WI38 (cell line): ENCODE measurements at regions not wholly inside any gene's neighbourhood (a gene's known extent, or its start where the extent isn't known, plus 50 kb on each side); places are given as distances from the start of the nearest gene placed in this dataset.
A peak's percentile ranks its signal among the peaks of the same experiment; 100 is the strongest.

Source experiments
- H3K4me3 ChIP-seq: 2 replicates; pipeline ENCODE4 v1.5.1; 2011; ENCODE audit warnings: low read depth, mild to moderate bottlenecking, control low read depth, low read length
- TF ChIP-seq, protein P1 (sequence below): IDR thresholded peaks from 2 replicates; pipeline ENCODE4 v1.5.1; 2012; ENCODE audit warnings: low read depth, mild to moderate bottlenecking, control low read depth, low read length

DNA sequence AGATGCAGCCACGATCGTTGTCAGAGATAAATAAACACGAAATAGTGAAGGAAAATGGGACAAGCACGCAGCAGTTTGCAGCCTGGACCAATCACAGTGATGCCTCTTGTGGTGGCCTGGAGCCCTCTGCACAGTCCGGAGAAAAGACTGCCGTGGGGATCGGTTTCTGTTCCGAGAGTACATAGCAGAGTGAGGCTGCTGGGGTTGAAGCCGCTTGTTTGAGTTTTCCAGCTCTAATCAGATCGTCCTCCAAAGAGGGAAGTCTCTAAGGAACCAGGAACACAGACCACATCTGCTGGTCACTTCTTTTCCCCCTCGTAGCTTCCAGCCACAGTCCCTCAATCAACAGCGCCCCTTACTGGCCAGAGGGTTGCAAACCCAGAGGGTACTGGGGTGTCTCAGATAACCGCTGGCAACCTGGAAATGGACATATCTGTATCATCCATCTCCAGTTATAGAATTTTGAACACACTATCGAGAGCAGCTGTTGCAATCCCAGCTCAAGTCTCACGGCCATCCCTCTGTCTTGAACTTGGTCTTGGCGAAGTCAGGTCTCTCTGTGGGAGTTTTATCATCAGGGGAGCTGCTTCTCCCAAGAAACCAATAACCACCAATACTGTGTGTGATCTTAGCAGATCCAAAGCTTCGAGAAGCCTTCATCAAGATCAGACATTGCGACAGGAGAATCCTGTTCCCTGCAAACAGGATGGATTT lies 57.4 kb downstream of the OLIG1 start:
- peak overlapping the region; percentile 29; the same call in 1 of the 2 replicates for H3K4me3 ChIP-seq
- TF ChIP-seq, protein P1, sequence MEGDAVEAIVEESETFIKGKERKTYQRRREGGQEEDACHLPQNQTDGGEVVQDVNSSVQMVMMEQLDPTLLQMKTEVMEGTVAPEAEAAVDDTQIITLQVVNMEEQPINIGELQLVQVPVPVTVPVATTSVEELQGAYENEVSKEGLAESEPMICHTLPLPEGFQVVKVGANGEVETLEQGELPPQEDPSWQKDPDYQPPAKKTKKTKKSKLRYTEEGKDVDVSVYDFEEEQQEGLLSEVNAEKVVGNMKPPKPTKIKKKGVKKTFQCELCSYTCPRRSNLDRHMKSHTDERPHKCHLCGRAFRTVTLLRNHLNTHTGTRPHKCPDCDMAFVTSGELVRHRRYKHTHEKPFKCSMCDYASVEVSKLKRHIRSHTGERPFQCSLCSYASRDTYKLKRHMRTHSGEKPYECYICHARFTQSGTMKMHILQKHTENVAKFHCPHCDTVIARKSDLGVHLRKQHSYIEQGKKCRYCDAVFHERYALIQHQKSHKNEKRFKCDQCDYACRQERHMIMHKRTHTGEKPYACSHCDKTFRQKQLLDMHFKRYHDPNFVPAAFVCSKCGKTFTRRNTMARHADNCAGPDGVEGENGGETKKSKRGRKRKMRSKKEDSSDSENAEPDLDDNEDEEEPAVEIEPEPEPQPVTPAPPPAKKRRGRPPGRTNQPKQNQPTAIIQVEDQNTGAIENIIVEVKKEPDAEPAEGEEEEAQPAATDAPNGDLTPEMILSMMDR: peak; percentile 75

DNA sequence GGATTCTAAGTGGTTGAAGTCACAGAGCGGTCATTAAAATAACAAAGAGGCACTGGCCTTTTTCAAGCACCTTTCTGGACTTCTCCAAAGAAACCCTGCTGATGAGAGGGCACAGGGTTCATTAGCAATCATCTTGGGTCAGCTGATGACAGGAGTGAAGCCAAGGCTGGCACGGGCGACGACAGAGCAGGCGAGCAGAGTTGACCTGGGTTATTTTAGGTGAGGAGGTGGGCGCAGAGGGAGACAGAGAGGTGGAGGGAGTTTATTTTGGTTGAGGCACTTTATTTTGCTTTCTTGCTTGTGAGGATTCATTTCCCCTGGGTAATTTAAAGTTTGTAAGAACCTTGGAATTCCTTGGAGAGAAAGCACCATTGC lies 57.9 kb downstream of the OLIG1 start:
- H3K4me3 ChIP-seq: no peak overlapping the region
- TF ChIP-seq, protein P1: no peak

DNA sequence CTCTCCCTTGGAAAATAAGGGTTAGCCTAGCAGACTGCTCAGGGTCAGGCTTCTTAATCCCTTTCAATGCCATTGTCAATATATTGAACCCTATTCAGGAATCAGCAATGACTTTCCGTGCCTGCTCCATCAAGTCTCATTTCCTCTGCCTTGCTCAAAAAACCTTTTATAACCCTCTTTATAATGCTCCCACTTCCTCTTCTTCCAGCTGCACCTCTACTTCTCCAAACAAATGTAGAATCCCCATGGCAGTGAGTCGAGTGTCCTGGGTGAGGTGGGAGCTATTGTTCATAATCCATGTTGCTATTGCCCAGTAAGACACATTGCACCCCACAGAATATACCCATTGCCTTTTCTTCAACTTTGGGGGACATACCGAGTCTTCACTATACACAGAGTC lies 58.6 kb downstream of the OLIG1 start:
- no peak overlapping the region for H3K4me3 ChIP-seq
- TF ChIP-seq, protein P1: no peak

DNA sequence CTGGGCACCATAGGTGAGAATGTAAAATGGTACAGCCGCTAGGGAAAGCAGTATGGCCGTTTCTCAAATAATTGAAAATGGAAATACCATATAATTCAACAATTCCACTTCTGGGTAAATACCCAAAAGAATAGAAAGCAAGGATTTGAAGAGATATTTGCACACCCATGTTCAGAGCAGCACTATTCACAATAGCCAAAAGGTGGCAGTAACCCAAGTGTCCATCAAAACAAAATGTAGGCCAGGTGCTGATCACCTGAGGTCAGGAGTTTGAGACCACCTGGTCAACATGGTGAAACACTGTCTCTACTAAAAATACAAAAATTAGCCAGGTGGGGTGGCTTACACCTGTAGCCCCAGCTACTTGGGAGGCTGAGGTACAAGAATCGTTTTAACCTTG lies 62.1 kb downstream of the OLIG1 start:
- TF ChIP-seq, protein P1: no peak
- no peak overlapping the region for H3K4me3 ChIP-seq

DNA sequence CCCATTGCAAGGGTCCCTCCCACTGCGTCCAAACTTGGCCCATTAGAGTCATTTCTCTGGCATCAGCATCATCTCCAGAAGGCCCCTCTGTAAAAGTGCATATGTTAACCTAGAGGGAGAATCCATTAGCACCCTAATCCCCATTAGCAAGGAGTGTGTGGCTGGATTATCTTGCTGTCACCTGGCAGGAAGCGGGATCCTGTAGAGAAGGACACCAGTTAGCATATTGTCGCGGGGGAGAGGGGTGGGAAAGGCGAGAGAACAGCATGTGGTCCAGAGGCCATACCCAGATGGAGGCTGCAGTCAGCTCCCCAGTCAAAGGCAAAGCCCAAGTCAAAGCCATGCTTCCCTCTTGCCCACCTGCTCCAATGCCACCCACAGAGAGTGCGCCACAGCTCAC lies 64.0 kb downstream of the OLIG1 start:
- no peak overlapping the region for H3K4me3 ChIP-seq
- TF ChIP-seq, protein P1: no peak

DNA sequence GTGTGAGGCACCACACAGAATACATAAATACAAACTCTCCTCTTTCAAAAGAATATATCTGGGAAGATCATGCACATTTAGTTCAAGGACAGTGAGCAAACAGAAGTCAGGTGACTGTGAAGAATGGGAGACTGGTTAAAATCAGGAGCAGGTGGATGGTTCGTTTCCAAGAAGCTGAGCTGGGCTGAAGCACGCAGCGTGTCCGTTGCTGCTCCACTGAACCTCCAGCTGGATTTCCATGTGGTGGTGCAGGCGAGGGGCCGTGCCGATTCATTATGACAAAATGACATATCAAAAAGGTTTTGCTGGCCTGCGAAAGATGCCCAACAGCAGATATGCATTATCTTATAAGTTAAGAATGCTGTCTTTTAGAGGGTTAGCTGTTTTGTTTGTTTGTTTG lies 66.0 kb downstream of the OLIG1 start:
- TF ChIP-seq, protein P1: no peak
- no peak overlapping the region for H3K4me3 ChIP-seq

DNA sequence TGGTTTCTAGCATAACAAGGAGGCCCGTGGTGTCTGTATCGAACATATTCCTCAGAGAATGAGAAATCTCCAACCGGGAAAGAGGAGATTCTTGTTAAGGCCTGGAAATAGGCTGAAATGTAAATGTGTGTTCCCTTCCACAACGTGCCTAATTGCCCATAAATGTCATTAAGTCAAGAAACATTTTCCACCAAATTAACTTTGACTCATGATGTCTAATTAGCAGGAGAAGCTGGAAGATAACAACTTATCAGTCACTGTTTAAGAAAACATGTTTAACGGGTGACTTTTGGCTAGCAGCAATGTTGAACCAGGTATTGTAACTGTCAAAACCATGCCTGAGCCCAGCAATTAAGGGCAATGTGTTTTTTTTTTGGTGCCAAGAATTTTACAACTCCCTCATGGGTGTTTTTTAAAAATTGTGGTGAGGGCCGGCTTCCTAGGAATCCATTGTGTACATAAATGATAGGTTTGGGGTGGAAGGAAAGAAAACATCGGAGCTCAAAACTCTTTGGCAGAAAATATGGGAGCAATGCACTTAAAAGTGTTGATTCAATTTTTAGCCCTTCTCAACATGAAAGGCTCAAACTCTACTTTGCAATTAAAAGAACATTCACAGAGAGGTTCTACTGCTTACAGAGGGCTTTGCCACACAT lies 67.0 kb downstream of the OLIG1 start:
- TF ChIP-seq, protein P1: no peak
- H3K4me3 ChIP-seq: no peak overlapping the region
